Neural progenitor cell (in vitro differentiated cells): ENCODE measurements at regions not wholly inside any gene's neighbourhood (a gene's known extent, or its start where the extent isn't known, plus 50 kb on each side); places are given as distances from the start of the nearest gene placed in this dataset.
"Not testable (repeated sequence)": the region's sequence is repeated elsewhere in the genome, so short reads cannot be mapped to it uniquely, and the experiment has no call there.

Experiments
- DNase-seq: peaks from one replicate; pipeline ENCODE4 v3.0.0-alpha.2; 2016; ENCODE audit warnings: low spot score
- H2AFZ ChIP-seq: fragments of 200-600 bp; sonication (generic); replicated peaks from 2 replicates; pipeline ENCODE4 v1.6.1; 2016; ENCODE audit warnings: antibody characterized with exemption
- H3F3A ChIP-seq: fragments of 200-600 bp; sonication (generic); 2 replicates; pipeline ENCODE4 v1.6.1; 2016; ENCODE audit warnings: antibody characterized with exemption, low read depth
- H3K27ac ChIP-seq: fragments of 200-600 bp; sonication (generic); 2 replicates; pipeline ENCODE4 v1.5.1; 2016; ENCODE audit warnings: mild to moderate bottlenecking
- H3K27me3 ChIP-seq: fragments of 200-600 bp; sonication (generic); 2 replicates; pipeline ENCODE4 v1.6.1; 2016; ENCODE audit warnings: mild to moderate bottlenecking, moderate library complexity
- H3K36me3 ChIP-seq: fragments of 200-600 bp; sonication (generic); 2 replicates; pipeline ENCODE4 v1.5.1; 2016
- H3K4me1 ChIP-seq: fragments of 200-600 bp; sonication (generic); 2 replicates; pipeline ENCODE4 v1.6.1; 2016; ENCODE audit warnings: mixed run types
- H3K4me2 ChIP-seq: fragments of 200-600 bp; sonication (generic); 2 replicates; pipeline ENCODE4 v1.6.1; 2016
- H3K4me3 ChIP-seq: fragments of 200-600 bp; sonication (generic); 2 replicates; pipeline ENCODE4 v1.5.1; 2016
- H3K79me2 ChIP-seq: fragments of 200-600 bp; sonication (generic); 2 replicates; pipeline ENCODE4 v1.6.1; 2016; ENCODE audit warnings: low read depth
- H3K9ac ChIP-seq: fragments of 200-600 bp; sonication (generic); 2 replicates; pipeline ENCODE4 v1.6.1; 2016
- H3K9me3 ChIP-seq: fragments of 200-600 bp; sonication (generic); 2 replicates; pipeline ENCODE4 v1.5.1; 2016; ENCODE audit warnings: low read depth
- H4K20me1 ChIP-seq: fragments of 200-600 bp; sonication (generic); 2 replicates; pipeline ENCODE4 v1.6.1; 2016; ENCODE audit warnings: low read depth
- H3K27ac Mint-ChIP-seq: 3 replicates; pipeline ENCODE4 v1.8.0; 2021; ENCODE audit warnings: mixed read lengths
- H3K27me3 Mint-ChIP-seq: 2 replicates; pipeline ENCODE4 v1.8.0; 2022; ENCODE audit warnings: low read depth, mild to moderate bottlenecking, inconsistent platforms, moderate library complexity, mixed read lengths; ENCODE audit not compliant: insufficient read depth
- H3K36me3 Mint-ChIP-seq: 3 replicates; pipeline ENCODE4 v1.8.0; 2021; ENCODE audit warnings: mixed read lengths
- H3K4me1 Mint-ChIP-seq: 3 replicates; pipeline ENCODE4 v1.8.0; 2021; ENCODE audit warnings: mixed read lengths
- H3K4me3 Mint-ChIP-seq: 3 replicates; pipeline ENCODE4 v1.8.0; 2021; ENCODE audit warnings: mild to moderate bottlenecking, moderate library complexity, mixed read lengths
- H3K9me3 Mint-ChIP-seq: 3 replicates; pipeline ENCODE4 v1.8.0; 2020; ENCODE audit warnings: mixed read lengths
- CTCF ChIP-seq: fragments of 200-600 bp; sonication (generic); IDR thresholded peaks from 2 replicates; pipeline ENCODE4 v1.5.1; 2017; ENCODE audit warnings: antibody characterized with exemption, mild to moderate bottlenecking
- EZH2 ChIP-seq: fragments of 200-600 bp; sonication (generic); IDR thresholded peaks from 2 replicates; pipeline ENCODE4 v1.6.1; 2017; ENCODE audit warnings: antibody characterized with exemption, mild to moderate bottlenecking, moderate library complexity
- EZH2phosphoT487 ChIP-seq: fragments of 200-600 bp; sonication (generic); IDR thresholded peaks from 2 replicates; pipeline ENCODE4 v1.6.1; 2017; ENCODE audit warnings: antibody characterized with exemption

DNA sequence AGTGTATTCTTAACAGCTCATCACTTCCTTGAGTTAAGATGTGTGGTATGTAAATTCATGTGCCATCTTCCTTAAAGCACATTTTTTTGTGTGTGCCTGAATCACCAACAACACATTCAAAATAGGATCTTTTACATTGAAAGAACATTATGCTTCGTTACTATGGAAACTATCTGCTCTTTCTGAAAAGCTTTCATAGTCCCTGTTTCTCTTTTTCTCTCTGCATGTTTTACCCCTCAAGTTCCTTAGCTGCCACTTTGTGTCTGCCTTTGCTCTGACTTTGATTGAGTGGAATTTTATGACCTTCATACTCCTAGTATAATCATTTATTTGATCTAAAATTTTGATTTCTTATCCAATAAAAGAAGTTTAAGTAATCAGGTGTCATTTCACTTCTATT, 880.3 kb upstream of the FOXG1 start:
- no peaks in the 10 kb centered on the region for H3K9me3 ChIP-seq
- H3K9ac ChIP-seq: no peak overlapping the region
- no peak for DNase-seq
- no peak overlapping the region for H3K4me3 ChIP-seq
- H3K79me2 ChIP-seq: no peaks in the 10 kb centered on the region
- no peak overlapping the region for H3K27ac Mint-ChIP-seq
- H3K9me3 Mint-ChIP-seq: peaks cover 4% of the 10 kb centered on the region
- peaks cover 3% of the 10 kb centered on the region for H3K4me1 Mint-ChIP-seq
- H3K36me3 Mint-ChIP-seq: no peaks in the 10 kb centered on the region
- no peaks in the 10 kb centered on the region for H4K20me1 ChIP-seq
- TF ChIP-seq CTCF (no peak), EZH2phosphoT487 (no peak), EZH2 (no peak)
- no peaks in the 10 kb centered on the region for H3K36me3 ChIP-seq
- no peak overlapping the region for H3K4me2 ChIP-seq
- H2AFZ ChIP-seq: no peak overlapping the region
- no peaks in the 10 kb centered on the region for H3K27me3 ChIP-seq
- no peaks in the 10 kb centered on the region for H3K4me1 ChIP-seq
- no peak overlapping the region for H3K27ac ChIP-seq
- no peak overlapping the region for H3K4me3 Mint-ChIP-seq
- H3K27me3 Mint-ChIP-seq: no peaks in the 10 kb centered on the region
- H3F3A ChIP-seq: no peaks in the 10 kb centered on the region

- no peaks in the 10 kb centered on the region for H3K27me3 Mint-ChIP-seq
- no peak overlapping the region for H3K4me3 Mint-ChIP-seq
- Histone ChIP-seq H3K36me3 (no peaks in the 10 kb centered on the region), H4K20me1 (no peaks in the 10 kb centered on the region), H3K9me3 (no peaks in the 10 kb centered on the region), H3K27ac (no peak overlapping the region), H3K9ac (no peak overlapping the region), H3K79me2 (no peaks in the 10 kb centered on the region), H3K4me3 (no peak overlapping the region), H3K27me3 (no peaks in the 10 kb centered on the region), H2AFZ (no peak overlapping the region), H3K4me1 (no peaks in the 10 kb centered on the region), H3F3A (no peaks in the 10 kb centered on the region), H3K4me2 (no peak overlapping the region)
- peaks cover 3% of the 10 kb centered on the region for H3K9me3 Mint-ChIP-seq
- peaks cover 3% of the 10 kb centered on the region for H3K4me1 Mint-ChIP-seq
- DNase-seq: no peak
- TF ChIP-seq CTCF: no peak
- TF ChIP-seq EZH2: no peak
- TF ChIP-seq EZH2phosphoT487: no peak
- H3K36me3 Mint-ChIP-seq: no peaks in the 10 kb centered on the region
- H3K27ac Mint-ChIP-seq: no peak overlapping the region
Observed at GRCh38 chr14:27890259-27890658, 876.3 kb upstream of the FOXG1 start.

- not testable (repeated sequence) for H3K4me3 ChIP-seq, H3K9me3 ChIP-seq, H3K4me2 ChIP-seq, H3K27me3 ChIP-seq, H3K79me2 ChIP-seq, DNase-seq, H3K4me3 Mint-ChIP-seq, H3K27ac ChIP-seq, H3K36me3 Mint-ChIP-seq, H3K4me1 Mint-ChIP-seq, H3K4me1 ChIP-seq, H3K9ac ChIP-seq, H3K9me3 Mint-ChIP-seq, H3F3A ChIP-seq, H4K20me1 ChIP-seq, H3K27ac Mint-ChIP-seq, H3K27me3 Mint-ChIP-seq, H3K36me3 ChIP-seq, H2AFZ ChIP-seq
Observed at GRCh38 chr14:27908484-27908883, 858.1 kb upstream of the FOXG1 start.

DNA sequence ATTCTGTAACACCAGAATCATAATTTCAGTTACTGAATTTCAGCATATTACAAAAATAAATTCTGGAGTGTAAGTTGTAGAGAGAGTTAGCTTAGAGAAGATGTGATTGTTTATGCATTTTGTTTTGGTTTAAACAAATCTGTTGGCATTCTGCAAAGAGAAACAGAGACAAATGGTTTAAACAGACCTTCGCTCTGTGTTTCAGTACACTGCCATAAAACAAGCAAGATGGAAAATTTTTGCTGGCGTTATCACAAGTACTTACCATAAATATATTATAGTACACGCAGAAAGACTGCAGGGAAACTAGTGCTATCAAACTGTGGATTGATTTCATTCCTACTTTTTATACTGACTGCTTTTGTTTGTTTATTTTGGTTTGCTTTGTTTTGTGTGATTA, 850.3 kb upstream of the FOXG1 start:
- H3K27me3 Mint-ChIP-seq: peaks cover 3% of the 10 kb centered on the region
- peaks cover 4% of the 10 kb centered on the region for H3K4me1 Mint-ChIP-seq
- H3K36me3 ChIP-seq: no peaks in the 10 kb centered on the region

More for the DNA sequence above, 850.3 kb upstream of the FOXG1 start:
- Mint-ChIP-seq H3K36me3 (no peaks in the 10 kb centered on the region), H3K9me3 (peaks cover 12% of the 10 kb centered on the region), H3K27ac (no peak overlapping the region), H3K4me3 (no peak overlapping the region)
- no peak overlapping the region for H3K27ac ChIP-seq
- TF ChIP-seq EZH2phosphoT487 (no peak), CTCF (no peak), EZH2 (no peak)
- DNase-seq: no peak
- no peaks in the 10 kb centered on the region for H3K27me3 ChIP-seq
- H3F3A ChIP-seq: no peaks in the 10 kb centered on the region
- no peaks in the 10 kb centered on the region for H4K20me1 ChIP-seq
- no peaks in the 10 kb centered on the region for H3K9me3 ChIP-seq
- H3K4me1 ChIP-seq: no peaks in the 10 kb centered on the region
- H3K9ac ChIP-seq: no peak overlapping the region
- no peak overlapping the region for H2AFZ ChIP-seq
- H3K79me2 ChIP-seq: no peaks in the 10 kb centered on the region
- no peak overlapping the region for H3K4me3 ChIP-seq
- no peak overlapping the region for H3K4me2 ChIP-seq
